ENCODE measurements at regions not wholly inside any gene's neighbourhood (a gene's known extent, or its start where the extent isn't known, plus 50 kb on each side); places are given as distances from the start of the nearest gene placed in this dataset.

DNA sequence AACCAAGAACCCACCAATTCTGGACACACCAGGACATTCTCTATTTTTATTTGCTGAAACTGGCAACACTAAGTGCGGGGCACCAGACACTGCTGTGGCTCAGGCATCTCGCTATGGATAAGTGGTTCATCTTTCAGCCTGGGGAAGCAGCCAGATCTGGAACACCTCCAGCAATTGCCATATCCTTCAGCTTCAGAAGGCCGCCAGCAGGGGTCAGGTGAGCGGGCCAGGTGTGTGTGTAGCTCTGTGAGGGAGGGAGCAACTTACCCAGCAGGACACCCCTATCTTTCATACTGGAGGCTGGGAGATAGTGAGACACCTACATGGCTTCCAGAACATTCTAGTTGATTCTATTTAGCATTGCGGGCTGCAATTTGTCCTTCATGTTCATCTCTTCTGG lies 57.0 kb upstream of the GBA3 start:
- H3K4me1 ChIP-seq (ENCODE audit: low read length): no peaks in the 10 kb centered on the region
- H4K20me1 ChIP-seq (ENCODE audit: insufficient read depth, low read length): no peaks in the 10 kb centered on the region
- H3K9me3 ChIP-seq (ENCODE audit: insufficient read depth, low read length): no peaks in the 10 kb centered on the region
- no peaks in the 10 kb centered on the region for H3K27me3 ChIP-seq (ENCODE audit: low read depth, low read length)
- no peak overlapping the region for H3K4me2 ChIP-seq (ENCODE audit: low read length)
- H3K9ac ChIP-seq (ENCODE audit: low read length): no peak overlapping the region
- no peak overlapping the region for H3K27ac ChIP-seq (ENCODE audit: low read length)
- TF ChIP-seq EZH2phosphoT487 (IDR thresholded peaks at IDR 0.05; ENCODE audit: low read depth): no peak
- H3K4me3 ChIP-seq (ENCODE audit: low read length): no peak overlapping the region
- H2AFZ ChIP-seq (ENCODE audit: low read depth, low read length): no peak overlapping the region
- no peaks in the 10 kb centered on the region for H3K36me3 ChIP-seq (replicated peaks; ENCODE audit: low read depth, low read length)
- H3K79me2 ChIP-seq (ENCODE audit: low read length): no peaks in the 10 kb centered on the region

DNA sequence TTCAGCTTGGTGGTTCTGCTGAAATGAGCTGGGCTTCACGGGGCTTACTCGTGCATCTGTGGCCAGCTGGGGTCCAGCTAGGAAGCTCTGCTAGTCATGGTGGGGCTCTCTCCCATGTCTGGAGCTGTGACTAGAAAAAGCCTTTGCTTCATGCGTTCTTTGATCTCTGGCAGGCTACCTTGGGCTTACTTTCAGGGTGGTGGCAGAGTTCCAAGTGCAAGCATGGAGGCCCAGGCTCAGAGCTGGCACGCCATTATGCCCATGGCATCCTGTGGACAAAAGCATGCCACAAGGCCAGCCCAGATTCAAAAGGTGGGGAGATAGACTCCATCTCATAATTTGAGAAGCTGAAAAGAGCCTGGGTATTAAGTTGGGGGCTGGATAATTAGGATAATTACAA lies 55.4 kb upstream of the GBA3 start:
- TF ChIP-seq, protein P1, sequence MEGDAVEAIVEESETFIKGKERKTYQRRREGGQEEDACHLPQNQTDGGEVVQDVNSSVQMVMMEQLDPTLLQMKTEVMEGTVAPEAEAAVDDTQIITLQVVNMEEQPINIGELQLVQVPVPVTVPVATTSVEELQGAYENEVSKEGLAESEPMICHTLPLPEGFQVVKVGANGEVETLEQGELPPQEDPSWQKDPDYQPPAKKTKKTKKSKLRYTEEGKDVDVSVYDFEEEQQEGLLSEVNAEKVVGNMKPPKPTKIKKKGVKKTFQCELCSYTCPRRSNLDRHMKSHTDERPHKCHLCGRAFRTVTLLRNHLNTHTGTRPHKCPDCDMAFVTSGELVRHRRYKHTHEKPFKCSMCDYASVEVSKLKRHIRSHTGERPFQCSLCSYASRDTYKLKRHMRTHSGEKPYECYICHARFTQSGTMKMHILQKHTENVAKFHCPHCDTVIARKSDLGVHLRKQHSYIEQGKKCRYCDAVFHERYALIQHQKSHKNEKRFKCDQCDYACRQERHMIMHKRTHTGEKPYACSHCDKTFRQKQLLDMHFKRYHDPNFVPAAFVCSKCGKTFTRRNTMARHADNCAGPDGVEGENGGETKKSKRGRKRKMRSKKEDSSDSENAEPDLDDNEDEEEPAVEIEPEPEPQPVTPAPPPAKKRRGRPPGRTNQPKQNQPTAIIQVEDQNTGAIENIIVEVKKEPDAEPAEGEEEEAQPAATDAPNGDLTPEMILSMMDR (IDR thresholded peaks at IDR 0.05; ENCODE audit: low read depth, low read length): no peak
- no peak for TF ChIP-seq EZH2phosphoT487 (IDR thresholded peaks at IDR 0.05; ENCODE audit: low read depth)
- no peaks in the 10 kb centered on the region for H3K9me3 ChIP-seq (ENCODE audit: insufficient read depth, low read length)
- no peak overlapping the region for H3K4me2 ChIP-seq (ENCODE audit: low read length)
- H3K4me1 ChIP-seq (ENCODE audit: low read length): no peaks in the 10 kb centered on the region
- no peaks in the 10 kb centered on the region for H3K27me3 ChIP-seq (ENCODE audit: low read depth, low read length)
- H3K36me3 ChIP-seq (replicated peaks; ENCODE audit: low read depth, low read length): no peaks in the 10 kb centered on the region
- H3K27ac ChIP-seq (ENCODE audit: low read length): no peak overlapping the region
- no peak overlapping the region for H3K9ac ChIP-seq (ENCODE audit: low read length)
- no peak overlapping the region for H3K4me3 ChIP-seq (ENCODE audit: low read length)
- H3K79me2 ChIP-seq (ENCODE audit: low read length): no peaks in the 10 kb centered on the region
- H2AFZ ChIP-seq (ENCODE audit: low read depth, low read length): no peak overlapping the region
- H4K20me1 ChIP-seq (ENCODE audit: insufficient read depth, low read length): no peaks in the 10 kb centered on the region
